ENCODE measurements at regions not wholly inside any gene's neighbourhood (a gene's known extent, or its start where the extent isn't known, plus 50 kb on each side); places are given as distances from the start of the nearest gene placed in this dataset.
"Not testable (repeated sequence)": the region's sequence is repeated elsewhere in the genome, so short reads cannot be mapped to it uniquely, and the experiment has no call there.

DNA sequence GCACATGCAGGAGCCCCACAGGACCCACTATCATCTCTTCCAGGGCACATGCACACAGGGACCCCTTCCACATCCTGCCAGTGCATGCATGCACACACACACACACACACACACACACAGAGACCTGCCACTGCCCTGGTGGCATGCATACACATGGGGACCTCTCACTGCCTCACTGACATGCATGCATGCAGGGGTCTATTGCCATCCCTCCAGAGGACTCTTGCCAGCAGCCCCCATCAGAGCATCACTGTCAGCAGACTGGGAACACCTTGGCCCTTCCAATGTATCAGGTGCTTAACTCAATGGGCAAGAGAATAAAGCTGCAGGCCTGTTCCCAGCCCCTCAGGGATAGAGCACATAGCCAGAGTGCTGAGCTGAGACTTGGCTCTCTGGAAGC, 433.6 kb upstream of the PPP1R2C start:
- DNase-seq (ENCODE audit: extremely low read depth, low read depth, low spot score), result no peak

DNA sequence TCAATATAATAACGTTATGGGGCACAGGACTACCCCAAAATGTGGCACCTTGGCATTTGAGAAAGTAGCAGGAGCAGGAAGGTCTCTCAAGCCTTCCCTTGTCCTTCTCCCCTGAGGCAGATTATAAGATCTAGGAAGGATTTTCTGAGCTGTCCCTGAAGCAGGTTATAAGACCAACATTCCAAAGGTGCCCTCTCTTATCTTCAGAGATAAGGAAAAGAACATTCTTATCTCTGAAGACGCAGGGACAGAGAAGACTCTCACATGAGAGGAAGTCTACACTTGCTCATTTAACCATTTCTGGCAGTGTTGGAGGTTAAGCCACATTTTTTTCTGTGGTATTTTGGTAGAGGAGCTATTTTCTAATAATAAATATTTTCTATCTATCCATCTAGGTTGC, 437.9 kb upstream of the MAOA start:
- DNase-seq (ENCODE audit: extremely low read depth, low read depth, low spot score), result no peak

DNA sequence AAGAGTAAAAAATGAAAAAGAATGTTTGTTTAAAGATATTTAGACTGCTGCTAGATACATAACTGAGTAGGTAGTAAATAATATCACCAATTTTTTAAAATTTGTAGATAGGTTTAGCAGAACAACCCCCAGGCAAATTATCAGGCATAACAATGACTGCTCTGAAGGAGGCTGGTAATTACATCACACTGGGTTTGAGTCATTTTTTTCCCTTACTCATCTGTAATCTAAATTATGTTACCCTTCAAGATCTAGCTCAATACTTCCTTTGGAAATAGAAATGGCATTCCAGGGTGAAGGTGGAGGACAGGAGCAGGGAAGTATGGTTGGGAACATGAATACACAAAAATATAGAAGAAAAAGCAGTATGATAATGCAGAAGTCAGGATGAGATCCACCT, 431.6 kb upstream of the MAOA start:
- DNase-seq (ENCODE audit: extremely low read depth, low read depth, low spot score), result no peak

DNA sequence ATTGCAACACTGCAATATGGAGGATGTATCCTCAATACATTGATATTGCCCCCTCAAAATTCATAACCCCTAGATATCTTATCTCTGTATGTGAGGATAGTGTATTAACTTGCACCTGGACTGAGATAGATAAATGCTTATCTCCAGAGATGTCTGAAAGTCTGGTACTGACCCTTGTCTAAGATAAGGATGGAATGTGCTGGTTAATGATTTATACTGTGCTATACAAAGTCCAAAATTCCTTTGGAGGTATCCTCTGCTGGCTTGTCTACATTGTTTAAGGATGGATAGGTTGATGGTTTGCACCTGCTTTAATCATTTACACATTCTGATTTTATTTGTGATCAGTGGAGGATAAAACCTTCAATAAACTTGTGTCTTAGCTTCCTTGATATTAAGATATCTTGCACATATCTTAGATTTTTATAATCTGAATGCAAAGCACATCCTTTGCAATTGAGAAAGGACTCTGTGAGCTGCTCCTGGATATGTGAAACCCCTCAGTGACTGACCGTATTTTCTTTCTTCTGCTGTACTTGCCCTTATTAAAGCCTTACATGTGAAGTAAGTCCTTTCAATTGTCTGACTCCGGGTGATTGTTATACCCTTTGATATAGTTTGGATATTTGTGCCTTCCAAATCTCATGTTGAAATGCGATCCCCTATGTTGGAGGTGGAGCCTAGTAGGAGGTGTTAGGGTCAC, 430.3 kb upstream of the MAOA start:
- no peak for DNase-seq (ENCODE audit: extremely low read depth, low read depth, low spot score)

DNA sequence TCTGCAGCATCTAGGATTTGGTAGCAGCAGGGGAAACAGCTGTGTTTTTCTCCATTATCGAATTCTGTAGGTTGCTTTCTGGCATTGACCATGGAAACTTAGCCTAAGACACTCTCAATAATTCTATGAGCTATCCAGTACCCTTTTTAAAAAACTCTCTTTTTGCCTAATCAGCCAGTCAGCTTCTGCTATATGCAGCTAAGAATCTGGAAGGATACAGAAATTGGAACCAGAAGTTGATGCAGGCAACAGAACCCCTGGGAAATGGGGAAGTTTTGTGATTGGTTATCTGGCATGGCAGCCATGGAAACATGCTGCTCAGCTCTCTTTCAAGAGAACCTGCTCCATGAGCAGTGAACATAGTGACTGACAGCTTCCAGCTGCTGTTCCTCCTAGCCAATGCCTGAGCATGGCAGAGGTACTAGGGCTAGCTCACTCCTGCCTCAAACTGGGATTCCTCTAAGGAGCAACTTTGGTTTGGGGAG, 417.6 kb upstream of the MAOA start:
- no peak for DNase-seq (ENCODE audit: extremely low read depth, low read depth, low spot score)

DNA sequence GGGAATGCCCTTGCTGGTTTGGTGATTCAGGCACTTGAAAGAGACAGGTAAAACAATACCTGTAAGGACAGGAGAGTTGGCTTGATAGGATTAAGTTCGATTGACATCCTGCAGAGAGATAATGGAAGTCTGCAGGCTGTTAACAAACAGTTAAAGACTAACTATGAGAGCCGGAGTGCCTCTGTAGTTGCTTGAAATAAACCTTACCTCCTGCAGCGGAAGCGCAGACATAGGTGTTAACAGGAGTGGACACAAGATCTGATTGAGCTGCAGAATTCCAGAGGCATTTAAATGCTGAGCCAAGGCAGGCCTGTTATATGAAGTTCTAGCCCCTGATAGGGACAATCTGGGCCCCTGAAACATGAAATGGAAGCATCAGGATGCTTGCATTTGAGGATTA, 416.7 kb upstream of the MAOA start:
- DNase-seq (ENCODE audit: extremely low read depth, low read depth, low spot score), result no peak

DNA sequence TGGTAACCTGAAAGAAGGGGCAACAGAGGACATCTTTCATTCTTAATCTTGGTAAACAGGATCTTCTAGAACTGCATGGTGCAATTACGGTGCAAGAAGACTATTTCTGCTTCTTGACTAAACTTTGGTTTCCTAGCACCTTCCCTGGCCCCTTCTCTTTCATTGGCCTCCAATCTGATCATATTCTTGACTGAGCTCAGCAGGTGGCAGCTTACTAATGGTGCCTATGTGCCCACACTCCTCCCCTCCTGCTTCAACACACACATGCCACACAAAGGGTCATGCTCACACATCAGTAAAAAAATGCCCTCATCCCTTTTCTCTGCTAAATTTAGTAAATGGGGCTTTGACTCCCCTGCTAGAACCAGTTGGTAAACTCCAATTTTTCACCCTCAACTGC, 400.5 kb upstream of the MAOA start:
- DNase-seq (ENCODE audit: extremely low read depth, low read depth, low spot score), result no peak

DNA sequence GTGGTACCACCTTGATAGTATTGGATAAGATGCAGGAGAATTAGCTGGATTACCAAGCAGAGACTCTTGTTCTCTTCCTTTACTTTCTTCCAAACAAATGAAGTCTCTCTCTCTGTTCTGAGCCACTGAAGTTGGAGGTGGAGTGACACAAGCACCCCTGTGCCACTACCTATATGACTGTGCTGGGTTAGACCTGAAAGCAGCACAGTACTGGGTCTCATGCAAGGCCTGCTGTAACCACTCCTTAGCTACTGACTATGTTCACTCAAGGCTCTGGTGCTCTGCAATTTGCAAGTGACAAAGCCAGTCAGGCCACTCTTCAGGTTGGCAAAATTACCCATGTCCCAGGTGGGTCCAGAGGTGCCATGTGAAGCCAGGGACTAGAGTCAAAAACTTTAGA, 389.6 kb upstream of the MAOA start:
- no peak for DNase-seq (ENCODE audit: extremely low read depth, low read depth, low spot score)

DNA sequence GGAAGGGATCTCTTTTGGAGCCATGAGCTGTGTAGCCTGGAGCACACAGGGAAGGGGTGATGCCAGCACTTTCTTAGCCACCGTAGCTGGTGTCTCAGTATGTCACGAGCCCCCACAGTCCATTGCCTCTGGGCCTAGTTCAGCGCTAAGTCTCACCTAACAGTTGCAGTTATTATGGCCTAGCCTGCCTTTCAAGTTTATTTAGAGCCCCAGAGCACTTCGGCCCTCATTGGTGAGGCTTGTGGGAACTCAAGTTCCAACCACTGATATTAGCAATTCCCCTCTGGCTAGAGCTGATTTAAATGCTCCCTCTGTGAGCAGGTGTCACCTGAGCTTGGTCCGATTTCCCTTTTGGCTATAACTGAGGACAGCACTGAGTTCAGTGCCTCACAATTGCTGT, 388.4 kb upstream of the MAOA start:
- DNase-seq (ENCODE audit: extremely low read depth, low read depth, low spot score), result no peak

DNA sequence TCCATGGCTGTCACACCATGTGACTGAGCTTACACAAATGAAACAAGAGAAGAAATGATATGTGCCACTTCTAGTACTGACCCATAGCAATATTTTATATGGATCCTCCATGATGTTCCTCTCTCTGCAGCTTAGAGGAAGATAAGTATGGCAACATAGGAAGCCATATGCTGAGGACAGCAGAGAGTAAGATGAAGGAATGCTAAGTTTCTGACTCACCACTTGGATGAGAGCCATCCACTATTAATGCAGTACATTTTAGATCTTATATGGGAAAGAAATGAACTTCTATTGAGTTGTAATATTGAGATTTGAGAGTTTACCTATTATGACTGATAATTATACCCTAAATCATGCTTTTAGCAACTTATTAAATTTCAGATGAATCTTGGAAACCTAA, 386.9 kb upstream of the MAOA start:
- DNase-seq (ENCODE audit: extremely low read depth, low read depth, low spot score), result no peak

DNA sequence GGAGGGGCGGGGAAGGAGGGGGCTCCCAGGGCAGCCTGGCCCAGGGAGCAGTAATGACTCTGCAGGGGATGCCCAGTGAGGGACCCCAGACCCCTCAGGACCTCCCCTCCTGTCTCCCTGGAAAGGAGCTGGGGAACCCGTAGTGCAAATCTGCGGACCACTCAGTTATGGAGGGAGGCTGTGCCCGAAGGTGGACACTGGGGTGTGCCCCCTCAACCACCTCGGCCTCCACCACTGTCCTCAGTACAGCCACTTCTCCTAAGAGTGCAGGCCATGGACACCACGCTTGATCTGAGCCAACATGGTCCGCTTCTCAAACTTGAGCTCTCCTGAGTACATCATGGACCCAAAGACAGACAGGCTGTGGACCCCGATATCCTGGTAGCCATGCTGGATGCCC, 378.2 kb upstream of the MAOA start:
- DNase-seq (ENCODE audit: extremely low read depth, low read depth, low spot score), result no peak

DNA sequence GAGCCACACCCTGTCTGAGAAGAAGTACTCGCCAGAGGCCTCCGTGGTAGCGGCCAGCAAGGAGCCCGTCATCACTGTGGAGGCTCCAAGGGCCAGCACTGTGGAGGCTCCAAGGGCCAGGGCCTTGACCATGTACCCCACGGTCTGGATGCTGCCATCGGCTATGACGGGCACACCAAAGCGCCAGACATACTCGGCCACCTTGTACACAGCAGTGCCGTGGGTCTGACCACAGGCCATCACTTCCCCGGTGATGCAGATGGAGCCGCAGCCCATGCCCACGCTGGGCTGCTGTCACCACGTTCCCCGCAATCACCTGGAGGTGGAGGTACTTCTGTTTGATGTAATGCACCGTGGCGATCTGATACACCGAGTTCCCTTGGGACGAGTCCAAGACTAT, 377.7 kb upstream of the MAOA start:
- DNase-seq (ENCODE audit: extremely low read depth, low read depth, low spot score), result no peak

DNA sequence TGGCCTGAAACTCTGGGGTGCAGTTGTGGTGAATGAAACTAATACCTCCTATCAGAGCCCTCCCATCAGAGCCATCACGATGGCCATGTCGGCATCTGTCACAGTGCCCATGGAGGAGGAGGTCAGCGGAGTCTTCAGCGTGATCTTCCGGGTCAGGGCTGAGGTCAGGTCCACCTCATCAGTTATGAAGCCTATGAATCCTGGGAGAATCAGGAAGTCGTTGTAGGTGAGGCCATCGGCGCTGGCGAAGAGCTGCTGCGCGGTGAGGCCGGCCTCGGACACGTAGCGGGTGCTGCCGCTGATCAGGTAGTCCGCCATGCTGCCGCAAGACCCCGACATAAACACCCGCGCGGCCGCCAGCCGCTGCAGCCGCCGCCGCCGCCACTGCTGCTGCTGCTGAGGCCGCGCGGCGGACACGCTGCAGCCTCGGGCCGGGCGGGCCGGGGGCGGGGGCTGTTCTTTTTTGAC, 376.7 kb upstream of the MAOA start:
- no peak for DNase-seq (ENCODE audit: extremely low read depth, low read depth, low spot score)

DNA sequence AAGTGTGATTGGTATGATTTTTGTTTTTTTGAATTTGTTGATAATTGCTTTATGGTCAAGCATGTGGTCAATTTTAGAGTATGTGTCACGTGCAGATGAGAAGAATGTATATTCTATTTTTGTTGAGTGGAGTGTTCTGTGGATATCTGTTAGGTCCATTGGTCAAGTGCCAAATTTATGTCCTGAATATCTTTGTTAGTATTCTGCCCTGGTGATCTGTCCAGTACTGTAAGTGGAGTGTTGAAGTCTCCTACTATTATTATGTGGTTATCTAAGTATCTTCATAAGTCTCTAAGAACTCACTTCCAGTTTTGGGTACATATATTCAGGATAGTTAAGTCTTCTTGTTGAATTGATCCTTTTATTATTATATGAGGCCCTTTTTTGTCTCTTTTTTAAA, 372.9 kb upstream of the MAOA start:
- DNase-seq (ENCODE audit: extremely low read depth, low read depth, low spot score), result no peak

DNA sequence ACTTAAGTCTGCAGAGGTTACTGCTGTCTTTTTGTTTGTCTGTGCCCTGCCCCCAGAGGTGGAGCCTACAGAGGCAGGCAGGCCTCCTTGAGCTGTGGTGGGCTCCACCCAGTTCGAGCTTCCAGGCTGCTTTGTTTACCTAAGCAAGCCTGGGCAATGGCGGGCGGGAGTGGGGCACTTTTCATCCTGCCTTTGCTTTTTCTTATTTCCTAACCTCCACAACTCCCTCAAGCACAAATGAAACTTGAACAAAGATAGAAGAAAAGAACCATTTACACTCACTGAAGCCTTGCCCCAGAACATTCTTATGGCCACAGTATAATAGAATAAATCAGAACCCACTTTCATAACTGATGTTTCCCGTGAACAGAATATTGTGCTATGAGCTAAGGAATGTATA, 344.5 kb upstream of the MAOA start:
- not testable (repeated sequence) for DNase-seq (ENCODE audit: extremely low read depth, low read depth, low spot score)

DNA sequence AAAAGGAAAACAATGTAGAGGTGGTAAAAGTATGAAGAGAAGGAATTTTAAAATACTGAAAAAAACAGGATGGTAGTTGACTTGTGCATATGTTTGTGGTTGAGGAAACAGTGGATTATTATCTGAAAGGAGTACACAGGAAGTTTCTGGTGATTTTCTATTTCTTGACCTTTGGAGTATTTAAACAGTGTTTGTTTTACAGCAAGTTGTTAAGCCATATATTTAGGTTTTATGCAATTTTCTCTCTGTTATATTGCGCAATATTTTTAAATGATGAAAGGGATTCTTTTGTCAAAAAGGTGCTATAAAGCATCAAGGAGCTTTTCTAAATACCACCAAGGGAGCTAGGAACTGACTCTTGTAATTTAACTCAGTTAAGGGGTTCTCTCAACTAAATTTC, 343.1 kb upstream of the MAOA start:
- DNase-seq (ENCODE audit: extremely low read depth, low read depth, low spot score), result no peak

DNA sequence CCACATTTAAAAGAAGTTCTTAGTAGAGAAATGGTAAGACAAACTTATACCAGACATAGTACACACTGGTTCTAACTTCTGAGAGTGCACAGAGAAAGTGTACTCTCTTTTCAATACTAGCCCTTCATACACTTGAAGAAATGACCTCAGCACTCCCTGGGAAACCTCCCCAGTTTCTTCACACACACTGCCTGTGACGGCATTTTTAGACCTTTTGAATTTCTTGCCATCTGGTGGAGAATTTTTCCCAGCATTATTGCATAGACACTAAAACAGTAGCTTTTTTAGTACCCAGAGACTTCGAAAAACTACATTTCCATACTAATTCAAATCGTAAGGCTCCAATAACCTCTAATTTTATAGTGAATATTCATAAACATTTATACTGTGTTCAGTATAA, 341.6 kb upstream of the MAOA start:
- DNase-seq (ENCODE audit: extremely low read depth, low read depth, low spot score), result no peak

DNA sequence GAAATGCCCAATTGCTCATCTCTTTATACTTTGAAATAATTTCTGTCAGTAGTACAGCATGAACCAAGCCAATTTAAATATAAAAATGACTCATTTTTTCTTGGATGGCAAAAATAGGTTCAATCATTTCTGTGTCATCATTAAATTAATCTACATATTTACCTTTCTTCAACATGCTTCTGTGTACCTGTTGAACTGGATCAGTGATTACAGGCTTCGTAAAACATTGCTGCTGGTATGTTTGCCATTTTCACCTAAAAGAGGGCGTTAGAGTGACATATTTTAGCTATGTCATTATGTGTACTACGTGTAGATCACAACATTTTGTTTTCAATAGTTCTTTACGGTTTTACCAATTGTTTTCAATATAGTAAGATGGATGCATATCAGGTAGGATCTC, 340.5 kb upstream of the MAOA start:
- DNase-seq (ENCODE audit: extremely low read depth, low read depth, low spot score), result no peak

DNA sequence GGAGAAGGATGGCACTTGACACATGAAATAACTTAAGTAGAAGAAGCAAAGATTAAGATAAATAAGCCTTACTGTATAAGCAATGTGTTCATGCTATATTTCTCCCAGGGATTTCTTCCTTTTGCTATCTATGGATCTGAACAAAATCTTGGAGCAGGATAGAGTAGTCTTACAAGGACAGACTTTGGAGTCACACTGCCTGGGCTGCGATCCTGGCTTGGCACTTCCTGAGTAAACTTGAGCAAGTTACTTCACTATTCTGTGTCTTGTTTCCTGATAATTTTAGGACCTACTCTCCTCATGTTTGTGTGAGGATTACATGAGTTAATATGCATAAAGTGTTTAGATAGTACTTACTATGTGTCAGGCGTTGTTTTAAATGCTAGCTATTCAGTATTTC, 340.0 kb upstream of the MAOA start:
- no peak for DNase-seq (ENCODE audit: extremely low read depth, low read depth, low spot score)

DNA sequence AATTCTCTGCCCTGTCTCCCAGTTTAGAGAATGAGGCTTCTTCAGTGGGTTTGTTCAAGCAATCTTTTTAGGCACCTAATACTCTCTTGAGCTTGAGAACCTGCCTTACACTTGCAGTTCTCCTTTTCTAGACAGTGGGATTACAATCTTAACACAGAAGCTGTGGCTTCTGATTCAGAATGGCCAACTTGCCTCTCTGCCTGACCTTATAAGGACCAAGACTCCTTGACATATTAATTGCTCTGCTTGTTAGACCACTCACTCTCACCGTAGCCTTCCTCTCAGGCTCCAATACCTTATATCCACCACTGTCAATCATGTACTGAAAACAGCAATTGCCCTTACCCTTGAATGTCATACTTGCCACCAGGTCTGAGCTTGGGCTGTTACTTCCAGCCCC, 338.7 kb upstream of the MAOA start:
- no peak for DNase-seq (ENCODE audit: extremely low read depth, low read depth, low spot score)

DNA sequence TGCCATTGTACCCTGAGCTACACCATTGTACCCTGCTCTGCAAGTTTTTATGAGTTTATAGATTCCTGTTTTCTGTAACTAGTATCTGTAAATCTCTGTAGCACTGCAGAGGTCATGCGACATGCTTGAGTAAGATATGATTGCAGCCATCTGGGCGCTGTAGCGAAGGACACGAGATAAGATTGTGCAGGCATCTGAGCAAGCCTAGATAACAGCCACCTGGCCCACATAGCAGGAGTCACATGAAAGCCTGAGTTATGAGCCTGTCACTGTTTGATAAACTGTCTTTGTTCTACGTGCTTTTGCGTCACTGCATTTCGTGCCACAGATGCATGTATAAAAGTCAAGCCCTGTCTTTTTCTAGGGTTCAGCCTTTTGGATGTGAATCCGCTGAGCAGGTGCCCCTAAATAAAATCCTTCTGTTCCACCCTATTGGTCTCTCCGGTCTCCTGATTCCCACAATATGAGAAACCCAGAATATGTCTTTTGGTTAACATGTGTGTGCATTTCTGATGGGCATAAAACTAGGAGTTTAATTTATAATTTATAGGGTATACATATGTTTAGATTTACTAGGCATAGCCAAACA, 327.6 kb upstream of the MAOA start:
- DNase-seq (ENCODE audit: extremely low read depth, low read depth, low spot score), result no peak

DNA sequence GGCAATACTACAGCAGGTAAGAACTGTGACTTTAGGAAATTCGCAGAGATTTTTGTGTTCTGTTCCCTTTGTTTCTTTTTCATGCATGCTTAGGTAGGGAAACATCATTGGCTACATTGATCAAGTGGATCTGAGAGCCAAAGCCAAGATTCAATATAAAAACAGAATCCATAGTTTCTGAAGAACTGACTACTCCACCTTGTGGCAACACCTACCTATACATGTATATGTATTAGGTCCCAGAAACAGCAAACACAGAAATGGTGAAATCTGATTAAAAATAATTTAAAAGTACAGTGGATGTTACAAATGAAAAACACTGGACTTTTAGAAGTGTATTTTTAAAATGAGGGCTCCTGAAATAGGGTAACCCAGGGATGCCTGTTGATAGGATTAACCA, 322.6 kb upstream of the MAOA start:
- no peak for DNase-seq (ENCODE audit: extremely low read depth, low read depth, low spot score)

DNA sequence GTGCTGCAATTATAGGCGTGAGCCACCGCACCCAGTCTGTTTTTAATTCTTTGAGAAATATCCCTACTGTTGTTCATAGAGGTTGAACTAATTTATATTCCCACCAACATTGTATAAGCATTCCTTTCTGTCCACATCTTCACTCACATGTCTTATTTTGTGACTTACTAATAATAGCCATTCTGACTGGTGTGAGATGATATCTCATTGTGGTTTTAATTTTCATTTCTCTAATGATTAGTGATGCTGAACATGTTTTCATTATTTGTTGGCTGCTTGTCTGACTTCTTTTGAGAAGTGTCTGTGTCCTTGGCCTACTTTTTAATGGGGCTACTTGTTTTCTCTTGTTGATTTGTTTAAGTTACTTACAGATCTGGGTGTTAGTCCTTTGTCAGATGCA, 310.9 kb upstream of the MAOA start:
- DNase-seq (ENCODE audit: extremely low read depth, low read depth, low spot score), result no peak

All from glomerular endothelial cell (primary cell).